Spleen (tissue), 7 donors: ENCODE measurements at regions not wholly inside any gene's neighbourhood (a gene's known extent, or its start where the extent isn't known, plus 50 kb on each side); places are given as distances from the start of the nearest gene placed in this dataset.
"Not testable (repeated sequence)": the region's sequence is repeated elsewhere in the genome, so short reads cannot be mapped to it uniquely, and the experiment has no call there.

ENCODE experiments used
- POLR2A ChIP-seq, 3 donors: fragments of 450-650 bp; IDR thresholded peaks; one replicate each; pipeline ENCODE4 v1.5.1; 2017; ENCODE audit warnings: antibody characterized with exemption in 3 of 3, mild to moderate bottlenecking in 1 of 3
- POLR2AphosphoS5 ChIP-seq, 3 donors: sonication (generic); formaldehyde crosslinking; IDR thresholded peaks; one replicate each; pipeline ENCODE4 v1.5.1; 2017; ENCODE audit warnings: antibody characterized with exemption in 3 of 3
- TF ChIP-seq, protein P1 (sequence below), 11 experiments: fragments of 200-600 bp in 7 of 11; fragments of 450-650 bp in 4 of 11; sonication (generic) in 4 of 11; IDR thresholded peaks in 8 of 11; conservative IDR thresholded peaks in 3 of 11; 1 replicate in 7 of 11; 2 replicates in 4 of 11; pipeline versions ENCODE4 v1.4.0 to v1.8.0; 2016 to 2021; ENCODE audit warnings: antibody characterized with exemption in 11 of 11, inconsistent platforms in 4 of 11, mild to moderate bottlenecking in 1 of 11
- donor health status: DM: no; HTN: no; CAD: no; lungs with moderate emphysema.
- donor health status: DM: no; HTN: no; CAD: no.
- donor health status: DM: no; HTN: no; CAD: no.

DNA sequence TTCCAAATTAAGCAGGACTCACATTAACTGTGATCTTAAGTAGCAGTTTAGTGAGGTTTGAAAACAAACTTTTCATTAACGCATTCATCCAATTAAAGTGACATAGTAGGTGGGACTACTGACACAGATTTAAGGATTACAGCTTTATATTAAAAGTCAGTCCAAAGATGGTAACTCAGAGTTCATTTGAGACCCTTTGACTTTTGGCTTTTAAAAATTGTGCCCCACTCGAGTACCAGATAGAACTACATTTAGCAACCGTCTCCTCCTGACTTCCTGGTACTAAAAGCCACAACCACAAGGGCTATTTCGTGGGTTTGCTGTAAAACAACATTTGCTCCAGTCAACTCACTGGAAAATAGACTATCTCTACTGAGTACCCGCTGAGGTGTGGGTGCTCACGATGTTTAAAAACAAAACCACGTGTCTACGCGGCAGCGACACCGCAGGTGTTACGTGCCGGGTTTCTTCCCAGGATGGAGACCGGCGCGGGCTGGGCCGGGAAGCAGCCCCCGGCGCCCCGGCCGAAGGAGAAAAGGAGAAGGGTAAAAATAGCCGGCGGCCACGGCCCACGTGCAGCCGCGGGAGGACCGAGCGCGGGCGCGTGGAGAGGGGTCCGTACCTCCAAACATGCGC is 120.6 kb downstream of the PRR15 start:
- TF ChIP-seq, protein P1, sequence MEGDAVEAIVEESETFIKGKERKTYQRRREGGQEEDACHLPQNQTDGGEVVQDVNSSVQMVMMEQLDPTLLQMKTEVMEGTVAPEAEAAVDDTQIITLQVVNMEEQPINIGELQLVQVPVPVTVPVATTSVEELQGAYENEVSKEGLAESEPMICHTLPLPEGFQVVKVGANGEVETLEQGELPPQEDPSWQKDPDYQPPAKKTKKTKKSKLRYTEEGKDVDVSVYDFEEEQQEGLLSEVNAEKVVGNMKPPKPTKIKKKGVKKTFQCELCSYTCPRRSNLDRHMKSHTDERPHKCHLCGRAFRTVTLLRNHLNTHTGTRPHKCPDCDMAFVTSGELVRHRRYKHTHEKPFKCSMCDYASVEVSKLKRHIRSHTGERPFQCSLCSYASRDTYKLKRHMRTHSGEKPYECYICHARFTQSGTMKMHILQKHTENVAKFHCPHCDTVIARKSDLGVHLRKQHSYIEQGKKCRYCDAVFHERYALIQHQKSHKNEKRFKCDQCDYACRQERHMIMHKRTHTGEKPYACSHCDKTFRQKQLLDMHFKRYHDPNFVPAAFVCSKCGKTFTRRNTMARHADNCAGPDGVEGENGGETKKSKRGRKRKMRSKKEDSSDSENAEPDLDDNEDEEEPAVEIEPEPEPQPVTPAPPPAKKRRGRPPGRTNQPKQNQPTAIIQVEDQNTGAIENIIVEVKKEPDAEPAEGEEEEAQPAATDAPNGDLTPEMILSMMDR (IDR thresholded peaks at IDR 0.05 in 8 of 11, conservative IDR thresholded peaks at IDR 0.05 in 3 of 11), result not testable (repeated sequence)
- TF ChIP-seq POLR2A, POLR2AphosphoS5 (IDR thresholded peaks at IDR 0.05): not testable (repeated sequence)
